Psoas muscle (tissue), 7 donors: ENCODE measurements at regions not wholly inside any gene's neighbourhood (a gene's known extent, or its start where the extent isn't known, plus 50 kb on each side); places are given as distances from the start of the nearest gene placed in this dataset.

Experiments
- ATAC-seq, 4 donors: fragments of 200-7000 bp; cut with Tn5 transposase; one replicate each; pipeline ENCODE4 v1.9.1; 2020; ENCODE audit warnings: moderate library complexity in 3 of 4, mild to moderate bottlenecking in 2 of 4
- DNase-seq, 2 donors: peaks; one replicate each; pipeline ENCODE4 v3.0.0-alpha.2; 2020
- H3K27ac ChIP-seq: fragments of 200-600 bp; one replicate; pipeline ENCODE4 v1.8.0; 2022
- H3K27me3 ChIP-seq, 3 donors: fragments of 200-600 bp in 1 of 3; one replicate each; pipeline versions ENCODE4 v1.6.1 to v1.8.0; 2013 to 2022; ENCODE audit warnings: low read length in 2 of 3, mild to moderate bottlenecking in 2 of 3, moderate library complexity in 1 of 3; ENCODE audit not compliant: insufficient read depth in 3 of 3
- H3K36me3 ChIP-seq, 2 donors: fragments of 200-600 bp in 1 of 2; one replicate each; pipeline versions ENCODE4 v1.6.1 to v1.8.0; 2013 to 2022; ENCODE audit warnings: low read depth in 1 of 2, mild to moderate bottlenecking in 1 of 2, moderate library complexity in 1 of 2; ENCODE audit not compliant: insufficient read depth in 1 of 2
- H3K4me1 ChIP-seq: fragments of 200-600 bp; one replicate; pipeline ENCODE4 v1.8.0; 2022
- H3K4me3 ChIP-seq: fragments of 200-600 bp; one replicate; pipeline ENCODE4 v1.8.0; 2022; ENCODE audit warnings: mild to moderate bottlenecking
- H3K9me3 ChIP-seq: fragments of 200-600 bp; one replicate; pipeline ENCODE4 v1.8.0; 2022
- WGBS, 3 donors: extraction: QIAGEN DNeasy Blood & Tissue Kit; methylation state at CpG; one replicate each; pipeline versions ENCODE4 v1.1.6 to v1.1.7; 2013; 5-methylcytosine and 5-hydroxymethylcytosine counted together
- intact Hi-C, 2 donors: fragments of 100-400 bp; cut with DNase I; formaldehyde crosslinking; loops; one replicate each; pipeline versions ENCODE4 v1.11.0 to v1.14.2; 2022
- TF ChIP-seq, protein P1 (sequence below): fragments of 200-600 bp; IDR thresholded peaks from one replicate; pipeline ENCODE4 v1.8.0; 2022; ENCODE audit warnings: antibody characterized with exemption
- donor health status: healthy with polysubstance abuse.
- donor health status: DM: no; HTN: no; CAD: no; lungs with moderate emphysema.
- donor health status: Bipolar disorder and iron deficiency.
- donor health status: healthy.
- donor health status: DM: yes; HTN: yes; CAD: no.
- donor health status: DM: no; HTN: no; CAD: no.
- donor health status: DM: yes; HTN: yes; CAD: no.

- DNase-seq (no peak), ATAC-seq (no peak)
- H3K36me3 ChIP-seq, result no peaks in the 10 kb centered on the region
- H3K27me3 ChIP-seq, result no peaks in the 10 kb centered on the region
- H3K4me3 ChIP-seq, result no peak overlapping the region
- TF ChIP-seq, protein P1, sequence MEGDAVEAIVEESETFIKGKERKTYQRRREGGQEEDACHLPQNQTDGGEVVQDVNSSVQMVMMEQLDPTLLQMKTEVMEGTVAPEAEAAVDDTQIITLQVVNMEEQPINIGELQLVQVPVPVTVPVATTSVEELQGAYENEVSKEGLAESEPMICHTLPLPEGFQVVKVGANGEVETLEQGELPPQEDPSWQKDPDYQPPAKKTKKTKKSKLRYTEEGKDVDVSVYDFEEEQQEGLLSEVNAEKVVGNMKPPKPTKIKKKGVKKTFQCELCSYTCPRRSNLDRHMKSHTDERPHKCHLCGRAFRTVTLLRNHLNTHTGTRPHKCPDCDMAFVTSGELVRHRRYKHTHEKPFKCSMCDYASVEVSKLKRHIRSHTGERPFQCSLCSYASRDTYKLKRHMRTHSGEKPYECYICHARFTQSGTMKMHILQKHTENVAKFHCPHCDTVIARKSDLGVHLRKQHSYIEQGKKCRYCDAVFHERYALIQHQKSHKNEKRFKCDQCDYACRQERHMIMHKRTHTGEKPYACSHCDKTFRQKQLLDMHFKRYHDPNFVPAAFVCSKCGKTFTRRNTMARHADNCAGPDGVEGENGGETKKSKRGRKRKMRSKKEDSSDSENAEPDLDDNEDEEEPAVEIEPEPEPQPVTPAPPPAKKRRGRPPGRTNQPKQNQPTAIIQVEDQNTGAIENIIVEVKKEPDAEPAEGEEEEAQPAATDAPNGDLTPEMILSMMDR, result no peak
- intact Hi-C loops, result no loop called here
- H3K4me1 ChIP-seq, result no peaks in the 10 kb centered on the region
- H3K27ac ChIP-seq, result no peak overlapping the region
- H3K9me3 ChIP-seq, result no peaks in the 10 kb centered on the region
These were observed 153.8 kb upstream of the HNRNPA3 start for GRCh38 chr2:177058747-177059146.

DNA sequence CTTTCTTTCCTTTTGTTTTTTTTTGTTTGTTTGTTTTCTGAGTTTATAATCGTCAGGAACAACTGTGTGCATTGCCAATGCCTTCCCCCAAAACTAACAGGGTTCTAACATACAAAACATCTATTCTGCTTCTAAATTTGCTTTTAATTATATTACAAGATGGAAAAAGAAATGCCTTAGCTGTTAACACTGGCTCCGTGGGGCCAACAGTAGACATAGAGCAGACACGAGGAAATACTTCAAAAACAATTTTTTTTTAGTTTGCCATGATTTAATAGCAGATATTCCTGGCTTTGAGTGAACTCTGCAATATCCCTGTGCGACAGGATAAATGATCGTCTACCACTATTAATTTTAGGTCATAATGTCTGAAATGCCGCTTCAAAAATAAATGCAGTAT lies 153.3 kb upstream of the HNRNPA3 start:
- intact Hi-C loops, result no loop called here
- Histone ChIP-seq H3K27me3 (no peaks in the 10 kb centered on the region), H3K27ac (no peak overlapping the region), H3K4me1 (no peaks in the 10 kb centered on the region), H3K9me3 (no peaks in the 10 kb centered on the region), H3K36me3 (no peaks in the 10 kb centered on the region), H3K4me3 (no peak overlapping the region)
- 42 to 47% (median 46%) methylated on average over 6 of the region's 6 CpGs for WGBS, 3 donors
- TF ChIP-seq, protein P1, result no peak
- no peak for ATAC-seq
- no peak for DNase-seq

- DNase-seq (no peak), ATAC-seq (no peak)
- Histone ChIP-seq H3K27ac (no peak overlapping the region), H3K4me3 (no peak overlapping the region), H3K27me3 (no peaks in the 10 kb centered on the region), H3K36me3 (no peaks in the 10 kb centered on the region), H3K9me3 (no peaks in the 10 kb centered on the region), H3K4me1 (no peaks in the 10 kb centered on the region)
- intact Hi-C loops, result no loop called here
- TF ChIP-seq, protein P1, result no peak
- WGBS, 3 donors, result 75 to 91% (median 88%) methylated on average over 1 of the region's 1 CpG
These were observed 149.3 kb upstream of the HNRNPA3 start for GRCh38 chr2:177063331-177063730.

DNA sequence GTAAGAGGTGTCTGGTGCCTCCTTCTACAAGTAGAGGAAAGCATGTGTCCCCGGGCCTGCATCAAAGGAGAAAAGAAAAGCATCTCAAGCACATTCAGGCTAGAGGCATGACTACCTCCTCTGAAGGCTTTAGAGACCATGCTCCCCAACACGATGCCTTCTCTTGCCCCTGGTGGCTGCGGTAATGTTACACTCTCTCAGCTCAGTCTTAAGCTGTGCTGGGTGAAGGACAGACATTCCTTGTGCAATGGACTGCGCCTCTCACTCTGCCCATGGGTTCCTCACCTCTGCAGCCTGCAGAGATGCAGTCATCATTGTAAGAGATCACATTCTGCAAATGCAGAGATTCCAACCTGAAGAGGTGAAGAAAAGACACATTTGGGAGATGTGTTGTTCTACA lies 148.2 kb upstream of the HNRNPA3 start:
- ATAC-seq (no peak), DNase-seq (no peak)
- Histone ChIP-seq H3K27me3 (no peaks in the 10 kb centered on the region), H3K36me3 (no peaks in the 10 kb centered on the region), H3K9me3 (no peaks in the 10 kb centered on the region), H3K4me1 (no peaks in the 10 kb centered on the region), H3K4me3 (no peak overlapping the region), H3K27ac (no peak overlapping the region)
- TF ChIP-seq, protein P1, result no peak
- 63 to 71% (median 65%) methylated on average over 4 of the region's 4 CpGs for WGBS, 3 donors
- intact Hi-C loops, result no loop called here

DNA sequence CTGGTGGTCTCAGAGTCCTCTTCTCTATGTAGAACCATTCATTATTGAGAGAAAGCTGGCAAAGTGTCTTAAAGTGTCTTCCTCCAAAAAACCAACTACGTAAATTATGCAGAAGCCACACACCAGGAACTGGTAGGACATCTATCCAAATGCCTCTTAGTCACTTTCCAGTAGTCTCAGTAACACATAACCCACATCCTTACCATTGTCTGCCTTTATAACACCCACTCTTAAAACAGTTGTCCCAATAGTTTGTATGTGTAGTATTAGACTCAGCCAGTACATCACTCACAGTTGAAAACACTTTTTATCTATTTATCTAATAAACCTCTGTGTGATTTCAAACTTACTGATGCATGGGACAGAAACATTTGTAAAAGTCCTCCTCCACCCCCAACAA lies 143.6 kb upstream of the HNRNPA3 start:
- H3K27ac ChIP-seq, result no peak overlapping the region
- DNase-seq (no peak), ATAC-seq (no peak)
- H3K36me3 ChIP-seq, result no peaks in the 10 kb centered on the region
- intact Hi-C loops, result no loop called here
- no peak overlapping the region for H3K4me3 ChIP-seq
- H3K9me3 ChIP-seq, result no peaks in the 10 kb centered on the region
- H3K27me3 ChIP-seq, result peaks cover 0 to 2% (median 0%) of the 10 kb centered on the region in 3 donors
- no peaks in the 10 kb centered on the region for H3K4me1 ChIP-seq
- TF ChIP-seq, protein P1, result no peak
- 77 to 96% (median 91%) methylated on average over 1 of the region's 1 CpG for WGBS, 3 donors
